ENCODE measurements at regions not wholly inside any gene's neighbourhood (a gene's known extent, or its start where the extent isn't known, plus 50 kb on each side); places are given as distances from the start of the nearest gene placed in this dataset.

DNA sequence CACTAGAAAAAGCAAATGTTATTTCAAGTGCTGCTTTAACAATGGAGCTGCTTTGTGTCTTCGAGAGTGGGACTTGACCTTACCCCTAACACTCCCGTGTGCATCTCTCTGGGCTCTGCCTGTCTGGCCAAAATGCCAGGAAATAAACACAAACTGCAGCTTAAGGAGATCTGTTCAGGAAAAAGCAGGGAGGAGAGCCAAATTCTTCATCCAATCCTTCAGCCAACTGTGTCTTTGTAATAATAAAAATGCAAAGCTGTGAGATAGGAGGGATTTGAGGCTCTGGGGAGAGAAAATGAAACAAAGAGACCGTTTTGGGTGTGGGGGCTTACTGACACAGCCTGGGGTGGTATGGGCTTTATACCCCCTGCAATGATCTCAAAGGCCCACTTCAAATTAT is 85.8 kb upstream of the WSCD2 start:
- no peak for DNase-seq (ENCODE audit: low spot score)
- Mint-ChIP-seq H3K9me3 (ENCODE audit: unreplicated experiment) (no peaks in the 10 kb centered on the region), H3K27ac (ENCODE audit: unreplicated experiment) (no peak overlapping the region), H3K4me3 (ENCODE audit: unreplicated experiment) (no peak overlapping the region), H3K27me3 (ENCODE audit: unreplicated experiment) (peaks cover 2% of the 10 kb centered on the region), H3K4me1 (ENCODE audit: unreplicated experiment) (peaks cover 43% of the 10 kb centered on the region), H3K36me3 (ENCODE audit: low read depth, unreplicated experiment) (no peaks in the 10 kb centered on the region)
- TF ChIP-seq, protein P1, sequence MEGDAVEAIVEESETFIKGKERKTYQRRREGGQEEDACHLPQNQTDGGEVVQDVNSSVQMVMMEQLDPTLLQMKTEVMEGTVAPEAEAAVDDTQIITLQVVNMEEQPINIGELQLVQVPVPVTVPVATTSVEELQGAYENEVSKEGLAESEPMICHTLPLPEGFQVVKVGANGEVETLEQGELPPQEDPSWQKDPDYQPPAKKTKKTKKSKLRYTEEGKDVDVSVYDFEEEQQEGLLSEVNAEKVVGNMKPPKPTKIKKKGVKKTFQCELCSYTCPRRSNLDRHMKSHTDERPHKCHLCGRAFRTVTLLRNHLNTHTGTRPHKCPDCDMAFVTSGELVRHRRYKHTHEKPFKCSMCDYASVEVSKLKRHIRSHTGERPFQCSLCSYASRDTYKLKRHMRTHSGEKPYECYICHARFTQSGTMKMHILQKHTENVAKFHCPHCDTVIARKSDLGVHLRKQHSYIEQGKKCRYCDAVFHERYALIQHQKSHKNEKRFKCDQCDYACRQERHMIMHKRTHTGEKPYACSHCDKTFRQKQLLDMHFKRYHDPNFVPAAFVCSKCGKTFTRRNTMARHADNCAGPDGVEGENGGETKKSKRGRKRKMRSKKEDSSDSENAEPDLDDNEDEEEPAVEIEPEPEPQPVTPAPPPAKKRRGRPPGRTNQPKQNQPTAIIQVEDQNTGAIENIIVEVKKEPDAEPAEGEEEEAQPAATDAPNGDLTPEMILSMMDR (IDR thresholded peaks at IDR 0.05; ENCODE audit: unreplicated experiment) = no peak

DNA sequence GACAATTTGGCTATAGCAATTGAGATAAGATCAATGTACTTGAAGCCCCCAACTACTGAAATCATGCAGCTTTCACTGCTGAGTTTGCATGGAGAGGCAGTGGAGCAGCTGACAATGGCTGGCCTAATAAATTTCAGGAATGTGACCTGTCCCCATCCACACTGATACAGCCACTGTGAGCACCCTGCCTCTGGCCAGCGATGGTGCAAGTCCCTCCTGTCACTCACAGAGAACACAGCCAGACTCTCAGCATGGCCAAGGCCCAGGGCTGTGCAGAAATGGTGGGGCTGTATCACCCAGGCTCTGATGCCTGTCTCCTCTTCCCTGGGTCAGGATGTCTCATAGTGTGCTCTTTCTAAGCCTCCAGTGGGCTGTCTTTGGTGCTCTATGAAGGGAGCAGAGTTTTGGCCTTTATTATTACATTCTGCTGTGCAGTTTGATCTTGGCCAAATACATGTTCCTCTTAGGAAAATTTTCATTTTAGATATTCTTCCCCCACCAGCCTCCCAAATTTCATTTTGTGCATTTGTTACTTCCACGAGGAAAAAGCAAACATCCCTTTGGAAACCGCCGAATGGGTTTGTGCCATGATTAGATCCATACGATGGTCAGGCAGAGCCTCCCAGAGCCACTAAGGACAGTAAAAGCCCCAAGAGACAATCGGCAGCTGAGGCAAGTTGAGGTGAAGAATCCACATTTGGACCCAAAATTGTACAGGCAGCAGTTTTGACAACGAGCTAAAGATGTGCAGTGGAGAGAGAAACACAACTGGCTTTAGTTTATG is 85.1 kb upstream of the WSCD2 start:
- TF ChIP-seq, protein P1 (IDR thresholded peaks at IDR 0.05; ENCODE audit: unreplicated experiment) = no peak
- Mint-ChIP-seq H3K9me3 (ENCODE audit: unreplicated experiment) (no peaks in the 10 kb centered on the region), H3K4me3 (ENCODE audit: unreplicated experiment) (no peak overlapping the region), H3K27me3 (ENCODE audit: unreplicated experiment) (peaks cover 2% of the 10 kb centered on the region), H3K4me1 (ENCODE audit: unreplicated experiment) (peaks cover 43% of the 10 kb centered on the region), H3K27ac (ENCODE audit: unreplicated experiment) (no peak overlapping the region), H3K36me3 (ENCODE audit: low read depth, unreplicated experiment) (no peaks in the 10 kb centered on the region)
- no peak for DNase-seq (ENCODE audit: low spot score)

DNA sequence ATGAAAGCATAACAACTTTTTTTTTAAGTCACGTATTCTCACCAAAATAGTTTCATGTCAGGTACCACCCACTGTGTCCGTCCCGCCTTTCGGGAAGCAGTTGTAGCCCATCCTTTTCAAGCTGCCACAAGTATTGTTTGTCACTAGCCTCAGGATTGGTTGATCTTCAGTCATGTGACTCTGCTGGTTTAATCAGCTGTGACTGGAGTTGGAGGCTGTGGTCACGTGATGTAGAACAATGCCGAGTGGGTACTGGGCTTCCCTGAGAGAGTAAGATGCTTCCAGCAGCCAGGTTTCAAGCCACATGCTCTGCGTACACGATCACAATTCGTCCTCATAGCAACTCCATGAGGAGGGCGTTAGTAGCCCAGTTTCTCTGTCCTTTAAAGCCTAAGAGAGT is 83.0 kb upstream of the WSCD2 start:
- Mint-ChIP-seq H3K36me3 (ENCODE audit: low read depth, unreplicated experiment) (no peaks in the 10 kb centered on the region), H3K27ac (ENCODE audit: unreplicated experiment) (no peak overlapping the region), H3K27me3 (ENCODE audit: unreplicated experiment) (peaks cover 2% of the 10 kb centered on the region), H3K4me3 (ENCODE audit: unreplicated experiment) (no peak overlapping the region), H3K4me1 (ENCODE audit: unreplicated experiment) (peaks cover 30% of the 10 kb centered on the region), H3K9me3 (ENCODE audit: unreplicated experiment) (no peaks in the 10 kb centered on the region)
- no peak for DNase-seq (ENCODE audit: low spot score)
- TF ChIP-seq, protein P1 (IDR thresholded peaks at IDR 0.05; ENCODE audit: unreplicated experiment) = no peak

DNA sequence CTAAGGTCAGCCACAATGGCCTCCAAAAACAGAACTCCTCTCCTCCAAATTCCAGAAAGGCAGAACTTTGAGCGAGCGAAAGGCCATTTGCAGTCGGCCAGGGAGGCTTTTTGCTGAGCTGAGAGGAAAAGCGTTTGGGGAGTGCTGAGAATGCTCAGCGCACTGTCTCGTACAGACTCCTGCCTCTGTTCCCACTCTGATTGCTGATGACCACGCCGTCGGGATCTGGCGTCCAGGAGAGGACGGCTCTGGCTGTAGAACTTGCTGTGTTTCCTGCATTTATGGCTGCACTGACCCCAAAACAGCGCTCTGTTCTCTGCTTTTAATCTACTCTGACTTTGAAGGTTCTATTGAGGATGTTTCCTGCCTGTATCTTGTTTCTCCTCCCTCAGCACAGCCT is 82.4 kb upstream of the WSCD2 start:
- Mint-ChIP-seq H3K27me3 (ENCODE audit: unreplicated experiment) (peaks cover 3% of the 10 kb centered on the region), H3K27ac (ENCODE audit: unreplicated experiment) (no peak overlapping the region), H3K4me1 (ENCODE audit: unreplicated experiment) (peaks cover 24% of the 10 kb centered on the region), H3K9me3 (ENCODE audit: unreplicated experiment) (no peaks in the 10 kb centered on the region), H3K36me3 (ENCODE audit: low read depth, unreplicated experiment) (no peaks in the 10 kb centered on the region), H3K4me3 (ENCODE audit: unreplicated experiment) (no peak overlapping the region)
- no peak for DNase-seq (ENCODE audit: low spot score)
- TF ChIP-seq, protein P1 (IDR thresholded peaks at IDR 0.05; ENCODE audit: unreplicated experiment) = no peak

DNA sequence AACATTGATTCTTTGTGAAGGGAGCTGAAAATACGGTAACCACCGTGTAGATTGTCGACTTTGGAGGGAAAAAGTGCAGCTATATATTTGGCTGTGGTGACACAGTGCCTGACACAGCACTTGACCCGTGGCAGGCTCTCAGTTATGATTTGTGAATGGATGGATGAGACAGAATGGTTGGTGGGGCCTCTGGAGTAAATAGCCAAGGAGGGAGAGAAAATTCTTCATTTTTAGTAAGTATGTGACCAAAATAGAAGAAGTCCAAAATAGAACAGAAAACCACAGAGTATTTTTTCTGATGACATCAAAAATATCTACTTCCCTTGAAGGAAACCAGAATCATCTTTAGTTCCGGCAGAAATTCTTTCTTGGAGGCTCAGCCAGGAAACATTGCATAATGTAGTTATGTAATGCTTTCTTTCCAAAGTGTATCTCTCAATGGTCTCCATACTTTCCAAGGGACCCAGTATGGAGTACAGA is 82.0 kb upstream of the WSCD2 start:
- Mint-ChIP-seq H3K27ac (ENCODE audit: unreplicated experiment) (no peak overlapping the region), H3K36me3 (ENCODE audit: low read depth, unreplicated experiment) (no peaks in the 10 kb centered on the region), H3K9me3 (ENCODE audit: unreplicated experiment) (no peaks in the 10 kb centered on the region), H3K4me3 (ENCODE audit: unreplicated experiment) (no peak overlapping the region), H3K27me3 (ENCODE audit: unreplicated experiment) (peaks cover 3% of the 10 kb centered on the region), H3K4me1 (ENCODE audit: unreplicated experiment) (peaks cover 20% of the 10 kb centered on the region)
- TF ChIP-seq, protein P1 (IDR thresholded peaks at IDR 0.05; ENCODE audit: unreplicated experiment) = no peak
- no peak for DNase-seq (ENCODE audit: low spot score)

All from endothelial cell (in vitro differentiated cells).